ENCODE measurements at regions not wholly inside any gene's neighbourhood (a gene's known extent, or its start where the extent isn't known, plus 50 kb on each side); places are given as distances from the start of the nearest gene placed in this dataset.
"Not testable (repeated sequence)": the region's sequence is repeated elsewhere in the genome, so short reads cannot be mapped to it uniquely, and the experiment has no call there.

DNA sequence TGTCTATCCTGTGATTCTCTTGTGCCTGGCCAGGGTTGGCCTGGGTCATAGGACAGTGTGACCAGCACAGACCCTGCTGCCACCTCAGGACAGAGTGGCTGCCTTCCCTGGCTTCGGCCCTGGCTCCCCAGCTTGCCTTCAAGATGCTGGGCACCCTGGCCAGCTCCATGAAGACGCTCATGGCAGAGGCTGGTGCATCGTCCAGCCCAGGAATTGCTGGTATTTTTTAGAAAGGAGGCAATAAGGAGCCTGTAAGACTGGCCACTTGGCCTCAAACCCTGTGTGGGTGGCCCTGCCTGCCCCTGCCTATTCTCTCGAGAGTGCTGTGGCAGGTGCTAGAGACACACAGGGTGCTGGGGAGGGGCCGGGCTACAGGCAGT, 70.4 kb upstream of the ACTRT2 start:
- DNase-seq (ENCODE audit: low read depth), result no peak

DNA sequence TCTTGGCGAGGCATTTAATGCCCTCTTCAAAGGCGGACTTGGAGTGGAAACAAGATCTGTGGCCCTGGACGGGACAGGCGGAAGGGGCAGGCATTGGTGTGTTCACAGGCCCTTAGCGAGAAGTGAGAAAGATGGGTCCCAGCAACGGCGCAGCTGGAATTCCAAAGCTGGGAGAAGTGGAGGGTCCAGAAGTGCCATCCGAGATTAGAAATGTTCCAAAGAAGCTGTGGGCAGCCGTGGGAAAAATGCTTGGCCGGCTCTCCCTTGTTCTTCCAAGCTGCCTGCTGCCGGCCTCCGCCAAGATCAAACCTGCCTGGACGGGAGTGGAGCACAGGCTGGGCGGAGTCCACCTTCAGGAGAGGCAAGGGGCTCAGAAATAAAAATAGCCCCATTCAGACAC, 69.4 kb upstream of the ACTRT2 start:
- DNase-seq (ENCODE audit: low read depth), result no peak

GRCh38 chr1:2952371-2952770, 68.9 kb upstream of the ACTRT2 start:
- DNase-seq (ENCODE audit: low read depth), result no peak

DNA sequence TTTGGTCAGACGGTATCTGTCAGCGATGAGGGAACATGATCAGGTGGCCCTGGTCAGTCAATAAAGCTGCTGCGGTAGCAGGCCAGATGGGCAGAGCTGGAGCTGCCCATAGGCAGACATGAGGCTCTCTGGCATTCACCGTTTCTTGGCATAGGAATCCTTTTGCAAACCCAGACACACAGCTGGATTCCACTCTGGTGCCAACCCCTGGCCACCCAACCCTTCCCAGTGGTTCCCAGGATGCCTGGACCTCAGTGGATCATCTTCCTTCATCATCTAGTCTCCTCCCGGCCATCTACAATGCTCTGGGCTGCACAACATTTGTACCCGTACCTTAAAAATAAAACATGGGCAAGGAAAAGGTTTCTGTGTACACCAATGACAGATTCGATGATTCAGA, 68.3 kb upstream of the ACTRT2 start:
- no peak for DNase-seq (ENCODE audit: low read depth)

- DNase-seq (ENCODE audit: low read depth), result no peak
These were observed 67.5 kb upstream of the ACTRT2 start for GRCh38 chr1:2953688-2954285.

DNA sequence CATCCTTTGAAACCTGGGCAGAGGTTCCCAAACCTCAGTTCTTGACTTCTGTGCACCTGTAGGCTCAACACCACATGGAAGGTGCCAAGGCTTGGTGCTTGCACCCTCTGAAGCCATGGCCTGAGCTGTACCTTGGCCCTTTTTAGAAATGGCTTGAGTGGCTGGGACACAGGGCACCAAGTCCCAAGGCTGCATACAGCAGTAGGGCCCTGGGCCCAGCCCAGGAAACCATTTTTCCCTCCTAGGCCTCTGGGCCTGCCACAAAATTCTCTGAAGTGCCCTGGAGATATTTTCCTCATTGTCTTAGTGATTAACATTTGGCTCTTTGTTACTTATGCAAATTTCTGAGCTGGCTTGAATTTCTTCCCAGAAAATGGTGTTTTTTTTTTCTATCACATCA, 65.6 kb upstream of the ACTRT2 start:
- DNase-seq (ENCODE audit: low read depth), result no peak

DNA sequence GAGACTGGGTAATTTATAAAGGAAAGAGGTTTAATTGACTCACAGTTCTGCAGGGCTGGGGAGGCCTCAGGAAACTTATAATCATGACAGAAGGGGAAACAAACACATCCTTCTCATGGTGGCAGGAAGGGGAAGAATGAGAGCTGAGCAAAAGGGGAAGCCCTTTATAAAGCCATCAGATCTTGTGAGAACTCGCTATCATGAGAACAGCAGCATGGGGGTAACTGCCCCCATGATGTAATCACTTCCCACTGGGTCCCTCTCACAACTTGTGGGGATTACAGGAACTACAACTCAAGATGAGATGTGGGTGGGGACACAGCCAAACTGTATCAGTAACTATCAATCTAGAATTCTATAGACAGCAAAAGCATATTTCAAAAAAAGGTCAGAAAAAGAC, 64.7 kb upstream of the ACTRT2 start:
- no peak for DNase-seq (ENCODE audit: low read depth)

GRCh38 chr1:2957329-2957728, 63.9 kb upstream of the ACTRT2 start:
- DNase-seq (ENCODE audit: low read depth), result no peak

GRCh38 chr1:2959881-2960280, 61.4 kb upstream of the ACTRT2 start:
- DNase-seq (ENCODE audit: low read depth), result not testable (repeated sequence)

GRCh38 chr1:2961081-2961480, 60.2 kb upstream of the ACTRT2 start:
- DNase-seq (ENCODE audit: low read depth), result no peak

DNA sequence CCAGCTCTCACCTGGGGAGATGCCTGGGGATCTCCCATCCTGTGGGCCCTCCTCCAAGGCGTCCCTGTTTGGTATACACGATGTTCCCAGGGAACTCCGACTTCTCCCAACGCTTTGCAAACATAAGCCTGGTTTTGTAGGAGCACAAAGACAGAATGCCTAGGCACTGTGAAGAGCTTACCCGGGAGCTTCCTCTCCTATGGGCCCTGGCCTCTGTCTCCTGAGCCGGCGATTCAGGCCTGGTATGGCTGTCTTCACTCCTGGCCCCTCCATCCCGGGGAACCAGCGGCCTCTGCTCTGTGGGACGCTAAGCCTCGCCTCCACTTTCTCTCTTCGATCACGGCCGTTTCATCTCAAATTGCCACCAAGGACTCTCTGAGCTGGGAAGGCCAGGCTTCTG, 59.6 kb upstream of the ACTRT2 start:
- no peak for DNase-seq (ENCODE audit: low read depth)

GRCh38 chr1:2962061-2962460, 59.2 kb upstream of the ACTRT2 start:
- no peak for DNase-seq (ENCODE audit: low read depth)

DNA sequence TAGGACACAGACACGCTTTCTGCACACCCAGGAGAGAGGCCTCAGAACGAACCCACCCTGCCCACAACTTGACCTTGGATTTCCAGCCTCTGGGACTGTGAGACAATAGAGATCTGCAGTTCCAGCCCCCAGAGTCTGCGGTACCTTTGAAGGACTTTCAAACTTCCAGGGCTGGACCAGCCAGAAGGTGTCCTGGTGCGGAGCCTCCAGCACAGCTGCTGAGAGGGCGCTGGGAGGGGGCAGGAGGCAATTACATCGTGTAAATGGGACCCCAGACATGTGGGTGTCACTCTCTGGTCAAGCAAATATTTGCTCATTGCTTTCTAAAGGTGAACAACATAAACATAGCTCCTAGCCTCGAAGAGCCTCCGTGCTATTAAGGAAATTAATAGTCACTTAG, 58.7 kb upstream of the ACTRT2 start:
- DNase-seq (ENCODE audit: low read depth), result no peak

DNA sequence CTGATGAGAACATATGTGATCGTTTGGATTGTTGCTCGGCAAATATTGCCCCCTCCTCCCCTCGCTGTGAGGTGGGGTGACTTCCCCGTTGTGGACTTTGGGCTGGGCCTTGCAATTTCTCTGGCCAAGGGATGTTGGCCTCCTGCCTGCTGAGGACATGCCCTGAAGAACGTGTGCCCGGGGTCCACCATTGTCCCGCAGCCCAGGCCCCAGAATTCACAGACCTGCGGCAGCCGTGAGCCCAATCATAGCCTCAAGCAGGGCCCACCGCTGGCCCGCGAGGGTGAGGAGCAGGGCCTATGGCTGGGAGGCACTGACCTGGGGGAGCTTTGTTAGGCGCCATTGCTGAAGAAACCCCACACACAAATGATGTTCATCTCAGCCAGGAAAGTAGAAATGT, 58.3 kb upstream of the ACTRT2 start:
- no peak for DNase-seq (ENCODE audit: low read depth)

DNA sequence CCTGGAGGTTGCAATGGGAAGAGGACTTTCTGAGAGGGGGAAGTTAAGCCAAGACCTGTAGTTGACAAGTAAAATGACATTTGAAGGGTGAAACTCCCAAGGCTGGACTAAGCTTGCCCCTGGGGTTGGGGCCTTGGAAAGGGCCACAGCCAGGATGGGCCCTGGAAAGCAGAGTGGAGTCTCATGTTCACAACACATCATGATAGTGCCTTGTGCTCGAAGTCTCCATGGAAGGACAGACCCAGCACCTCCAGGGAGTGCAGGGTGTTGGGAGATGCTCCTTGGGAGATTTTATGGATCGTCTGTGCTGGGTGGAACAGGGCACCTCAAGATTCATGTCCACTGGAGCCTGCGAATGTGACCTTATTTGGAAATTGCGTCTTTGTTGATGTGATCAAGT, 55.6 kb upstream of the ACTRT2 start:
- no peak for DNase-seq (ENCODE audit: low read depth)

GRCh38 chr1:2966449-2967328, 54.6 kb upstream of the ACTRT2 start:
- DNase-seq (ENCODE audit: low read depth), result no peak

DNA sequence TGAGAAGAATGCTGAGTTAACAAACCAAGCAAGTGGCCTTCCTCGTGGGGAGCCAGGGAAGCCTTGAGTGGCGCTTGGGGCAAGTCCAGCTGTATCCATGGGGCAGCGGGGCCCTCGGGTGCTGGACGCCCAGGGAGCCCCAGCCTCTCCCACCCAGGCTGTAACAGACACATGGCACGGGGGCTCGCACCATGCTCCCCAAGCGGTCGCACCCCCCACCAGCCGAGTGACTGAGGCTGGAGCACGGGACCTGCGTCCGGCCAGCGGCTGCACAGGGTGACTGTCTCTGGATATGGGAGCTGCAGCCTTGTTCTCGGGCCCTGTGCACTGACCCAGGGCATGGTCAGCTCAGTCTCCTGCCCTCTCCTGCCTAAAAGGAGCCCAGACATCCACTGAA, 53.9 kb upstream of the ACTRT2 start:
- DNase-seq (ENCODE audit: low read depth), result no peak

GRCh38 chr1:2967881-2968280, 53.4 kb upstream of the ACTRT2 start:
- no peak for DNase-seq (ENCODE audit: low read depth)

DNA sequence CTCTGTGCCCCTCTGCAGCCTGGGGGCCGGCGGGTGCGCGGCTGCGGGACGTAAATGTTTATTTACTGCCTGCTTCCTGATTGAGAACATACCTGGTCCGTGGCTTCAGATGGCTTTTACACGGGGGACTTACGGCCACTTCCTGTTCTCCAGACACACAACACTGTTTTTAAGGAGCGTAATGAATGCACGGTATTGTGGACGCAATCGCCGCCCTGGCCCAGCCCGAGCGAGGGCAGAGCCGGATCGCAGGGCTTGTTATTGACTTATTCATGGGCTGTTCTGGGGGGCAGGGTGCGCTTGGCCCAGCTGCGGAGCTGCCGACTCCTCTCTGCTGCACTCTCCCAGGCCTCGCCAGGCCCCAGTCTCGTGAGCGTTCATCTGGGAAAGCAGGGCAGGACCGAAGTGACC, 52.8 kb upstream of the ACTRT2 start:
- DNase-seq (ENCODE audit: low read depth), result no peak

GRCh38 chr1:2969011-2969844, 52.0 kb upstream of the ACTRT2 start:
- no peak for DNase-seq (ENCODE audit: low read depth)

DNA sequence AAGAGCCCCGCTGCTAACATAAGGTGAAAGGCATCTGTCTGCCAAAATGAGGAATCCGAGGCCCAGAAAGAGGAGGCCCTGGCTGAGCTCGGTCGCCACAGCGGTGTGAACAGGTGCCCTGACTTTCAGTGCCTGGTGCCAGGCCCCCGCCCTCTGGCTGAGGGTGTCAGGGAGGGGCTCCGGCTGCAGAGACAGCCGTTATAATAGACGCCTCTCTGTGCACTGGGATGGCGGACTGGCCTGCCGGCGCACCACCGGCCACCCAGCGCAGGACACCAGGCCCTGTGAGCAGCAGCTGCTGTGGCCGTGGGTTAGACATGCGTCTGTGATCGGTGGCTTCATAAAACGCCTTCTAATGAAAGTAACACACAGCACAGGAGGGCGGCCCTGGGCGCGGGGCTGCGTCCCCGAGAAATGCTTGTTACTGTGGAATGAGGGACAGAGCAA, 51.4 kb upstream of the ACTRT2 start:
- no peak for DNase-seq (ENCODE audit: low read depth)

GRCh38 chr1:2970311-2971071, 50.8 kb upstream of the ACTRT2 start:
- no peak for DNase-seq (ENCODE audit: low read depth)

Data from fibroblast of gingiva (primary cell).